GDM1 (cell line): ENCODE measurements at regions not wholly inside any gene's neighbourhood (a gene's known extent, or its start where the extent isn't known, plus 50 kb on each side); places are given as distances from the start of the nearest gene placed in this dataset.

ENCODE experiments used
- DNase-seq: peaks from one replicate; lab custom pipeline; 2025; lab: John Stamatoyannopoulos, UW

- DNase-seq: no peak
These were observed 256.8 kb downstream of the GABRG2 start for GRCh38 chr5:162324328-162324727.

GRCh38 chr5:162325143-162325727, 257.7 kb downstream of the GABRG2 start:
- DNase-seq: no peak

DNA sequence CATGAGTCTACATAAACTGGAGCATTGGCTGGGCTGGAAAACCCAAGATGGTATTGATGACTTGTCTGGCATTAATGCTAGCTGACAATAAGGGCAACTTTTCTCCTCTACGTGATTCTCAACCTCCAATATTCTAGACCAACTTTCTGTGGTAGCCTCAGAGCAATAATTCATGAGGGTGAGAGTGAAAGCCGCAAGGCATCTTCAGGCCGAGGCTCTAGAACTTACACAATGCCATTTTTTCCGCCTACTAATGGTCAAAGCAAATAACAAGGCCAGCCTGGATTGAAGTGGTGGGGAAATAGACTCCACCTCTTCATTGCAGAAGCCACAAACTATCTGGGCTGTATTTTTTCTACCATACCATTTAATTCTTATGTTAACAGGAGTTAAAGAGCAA, 267.4 kb downstream of the GABRG2 start:
- no peak for DNase-seq

- DNase-seq: no peak
These were observed 292.9 kb downstream of the GABRG2 start for GRCh38 chr5:162360373-162360931.

- no peak for DNase-seq
These were observed 304.7 kb downstream of the GABRG2 start for GRCh38 chr5:162372256-162372655.

DNA sequence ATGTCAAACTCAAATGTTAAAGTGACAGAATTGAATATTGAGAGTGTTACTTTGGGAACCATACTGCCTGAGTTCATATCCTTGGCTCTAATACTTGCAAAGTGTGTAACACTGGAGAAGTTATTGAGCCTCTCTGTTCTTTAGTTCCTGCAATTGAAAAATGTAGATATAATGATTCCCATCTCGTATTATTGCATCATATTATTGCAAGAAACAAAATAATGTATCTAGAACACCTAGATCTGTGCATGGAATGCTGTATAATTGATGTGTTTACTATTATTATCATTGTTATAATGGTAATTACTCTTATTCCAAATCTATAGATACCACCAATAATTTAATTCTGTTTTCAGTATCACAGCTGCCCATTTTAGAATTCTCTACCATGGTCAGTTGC, 310.3 kb downstream of the GABRG2 start:
- DNase-seq: no peak

DNA sequence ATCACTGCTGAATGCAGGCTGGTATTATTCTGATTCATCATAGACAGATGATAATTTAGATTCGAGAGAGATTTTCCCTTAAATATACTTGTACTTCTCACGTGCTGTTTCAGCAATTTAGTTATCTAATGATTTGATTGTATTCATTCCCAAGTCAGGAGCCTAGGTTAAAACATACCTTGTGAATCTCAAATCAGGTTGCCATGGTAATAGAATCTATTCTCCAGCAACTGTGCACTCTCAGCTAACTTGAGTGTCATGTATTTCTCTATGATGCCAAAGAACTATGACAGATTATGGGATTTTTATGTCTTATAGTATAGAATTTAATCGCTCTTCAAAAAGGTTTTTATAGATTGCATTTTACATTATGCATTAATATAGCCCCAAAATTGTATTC, 315.3 kb downstream of the GABRG2 start:
- no peak for DNase-seq

DNA sequence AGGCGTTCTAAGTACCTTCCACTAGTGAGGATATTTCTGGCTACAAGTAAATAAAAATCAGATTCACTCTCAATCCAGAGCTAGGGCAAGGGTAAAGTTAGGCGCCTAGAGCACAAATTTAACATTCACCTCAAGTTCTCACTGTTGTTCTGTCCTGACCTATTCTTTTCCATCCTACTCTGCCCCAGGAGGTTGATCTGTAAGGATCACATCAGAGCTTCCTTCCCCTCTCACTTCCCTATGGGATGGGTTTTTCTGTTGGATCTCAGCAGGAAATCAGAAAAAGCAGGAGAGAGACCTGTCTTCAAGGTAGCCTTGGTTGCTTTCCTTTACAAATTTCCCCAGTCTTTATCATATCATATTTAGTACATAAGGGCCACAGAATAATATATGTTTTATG, 316.7 kb downstream of the GABRG2 start:
- DNase-seq: no peak

GRCh38 chr5:162391833-162392232, 324.3 kb downstream of the GABRG2 start:
- DNase-seq: no peak

GRCh38 chr5:162392336-162392735, 324.8 kb downstream of the GABRG2 start:
- DNase-seq: no peak

- no peak for DNase-seq
These were observed 326.0 kb downstream of the GABRG2 start for GRCh38 chr5:162393534-162393933.

GRCh38 chr5:162407614-162408013, 340.0 kb downstream of the GABRG2 start:
- DNase-seq: no peak

- DNase-seq: no peak
These were observed 342.8 kb downstream of the GABRG2 start for GRCh38 chr5:162410365-162410764.

DNA sequence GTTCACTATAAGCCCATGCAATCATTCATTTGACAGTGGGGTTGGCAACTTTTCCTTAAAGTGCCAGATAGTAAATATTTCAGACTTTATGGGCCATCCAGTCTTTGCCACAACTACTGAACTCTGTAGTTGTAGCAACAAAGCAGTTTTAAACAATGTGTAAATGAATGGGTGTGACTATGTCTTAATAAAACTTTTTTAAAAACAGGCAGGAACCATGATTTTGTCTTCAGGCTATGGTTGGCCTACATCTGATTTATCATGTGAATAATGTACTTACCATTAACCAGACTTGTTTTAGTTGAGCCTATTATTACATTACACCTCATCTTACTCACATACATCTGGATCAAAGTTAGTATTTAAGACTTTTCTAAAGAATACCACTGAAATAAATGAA, 361.6 kb downstream of the GABRG2 start:
- DNase-seq: no peak

- no peak for DNase-seq
These were observed 366.7 kb downstream of the GABRG2 start for GRCh38 chr5:162434281-162434680.

DNA sequence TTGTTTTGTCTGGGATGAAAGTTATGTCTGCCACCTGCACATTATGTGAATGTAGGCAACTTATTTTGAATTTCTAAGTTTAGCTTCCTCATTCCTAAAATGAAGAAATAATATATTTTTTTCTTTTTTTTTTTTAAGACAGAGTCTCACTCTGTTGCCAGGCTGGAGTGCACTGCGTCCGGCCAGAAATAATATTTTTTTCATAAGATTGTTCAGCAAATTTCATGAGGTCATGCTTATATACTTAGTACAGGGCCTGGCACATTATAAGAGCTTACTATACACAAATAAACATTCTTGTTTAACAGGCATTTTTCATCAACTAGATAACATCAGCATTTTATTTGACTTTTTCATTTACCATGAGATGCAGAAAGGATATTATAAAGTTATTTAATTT, 368.5 kb downstream of the GABRG2 start:
- DNase-seq: no peak

- no peak for DNase-seq
These were observed 376.7 kb downstream of the GABRG2 start for GRCh38 chr5:162444129-162444762.

DNA sequence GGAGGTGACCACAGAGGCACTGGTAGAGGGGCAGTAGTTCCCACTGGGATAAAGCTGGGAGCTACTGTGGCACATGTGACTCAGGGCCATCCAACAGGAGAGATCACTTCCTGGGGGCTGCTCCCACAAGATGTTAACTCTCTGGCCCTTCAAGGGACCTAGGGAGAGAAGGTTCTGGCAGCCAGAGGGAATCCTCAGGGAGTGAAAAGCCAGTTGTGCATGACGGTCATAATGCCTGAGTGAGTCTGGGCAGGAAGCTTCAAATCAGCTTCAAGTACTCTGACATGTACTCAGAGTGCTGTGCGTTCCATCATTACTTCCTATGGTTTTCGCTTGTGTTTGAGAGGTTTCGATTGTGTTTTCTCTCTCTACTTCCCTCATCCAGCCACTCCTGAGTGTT, 388.5 kb downstream of the GABRG2 start:
- no peak for DNase-seq

- no peak for DNase-seq
These were observed 398.4 kb downstream of the GABRG2 start for GRCh38 chr5:162466011-162466410.

DNA sequence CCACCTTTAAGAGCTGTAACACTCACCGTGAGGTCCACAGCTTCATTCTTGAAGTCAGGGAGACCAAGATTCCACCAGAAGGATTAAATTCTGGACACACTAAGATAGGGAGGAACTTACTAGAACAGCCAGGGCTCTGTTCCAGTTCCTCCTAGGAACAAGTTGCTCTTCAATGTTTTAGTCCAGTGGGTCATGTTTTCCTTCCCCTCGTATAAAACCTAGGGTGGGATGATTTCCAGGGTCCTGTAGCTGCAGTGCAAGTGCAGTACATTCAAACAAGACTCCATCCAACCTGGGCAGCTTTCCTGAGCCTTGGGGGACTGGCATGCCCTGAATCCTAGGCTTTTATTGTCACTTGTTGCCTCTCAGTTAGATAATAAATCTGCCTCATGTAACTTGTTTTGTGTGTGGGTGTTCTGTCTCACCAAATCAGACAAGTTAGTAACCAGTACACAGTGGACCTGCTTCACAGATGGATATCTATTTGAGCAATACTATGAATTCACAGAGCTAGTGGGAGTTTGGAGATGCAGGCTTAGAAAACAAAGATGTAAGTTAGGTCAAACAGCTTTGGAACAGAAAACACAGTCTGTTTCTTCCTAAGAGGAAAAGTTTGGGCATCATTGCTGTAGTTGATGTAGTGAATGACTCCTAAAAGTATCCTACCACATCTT, 405.6 kb downstream of the GABRG2 start:
- DNase-seq: no peak

DNA sequence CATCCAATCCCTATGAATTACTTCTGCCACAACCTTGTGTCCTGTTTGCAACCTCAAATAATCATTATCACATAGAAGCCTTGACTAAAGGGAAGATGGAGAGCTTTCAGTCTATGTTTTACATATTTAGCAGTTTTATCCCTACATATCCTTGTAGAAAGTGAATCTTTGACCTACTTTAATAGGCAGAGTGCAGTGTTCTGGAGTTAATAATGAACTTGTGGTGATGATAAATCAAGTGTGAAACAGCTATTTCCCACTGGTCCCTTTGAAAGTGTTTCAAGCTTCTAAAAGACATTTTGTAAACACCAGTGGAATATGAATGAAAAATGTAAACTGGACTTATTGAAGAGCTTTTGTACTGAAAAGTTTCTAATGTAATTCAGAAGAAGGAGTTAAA, 406.7 kb downstream of the GABRG2 start:
- no peak for DNase-seq

GRCh38 chr5:162484095-162484494, 416.5 kb downstream of the GABRG2 start:
- DNase-seq: no peak

DNA sequence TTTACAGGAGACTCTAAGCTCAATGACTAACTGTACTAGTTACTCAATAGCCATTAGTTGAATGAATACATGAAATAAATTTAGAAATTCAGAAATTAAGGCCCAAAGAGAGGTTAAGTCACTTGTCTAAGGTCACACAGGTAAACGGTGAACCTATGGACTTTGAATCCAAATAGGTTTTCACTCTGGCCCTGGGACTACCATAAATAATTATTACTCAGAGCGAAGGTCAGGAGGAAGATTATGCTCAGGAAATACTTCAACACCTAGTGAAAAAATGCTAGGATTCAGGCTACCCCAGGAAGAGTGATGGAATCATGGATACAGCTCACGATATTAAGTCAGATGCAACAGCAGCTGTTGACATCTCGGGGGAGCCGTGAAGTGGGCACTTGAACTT, 417.4 kb downstream of the GABRG2 start:
- DNase-seq: no peak
